H1 (cell line): ENCODE measurements at regions not wholly inside any gene's neighbourhood (a gene's known extent, or its start where the extent isn't known, plus 50 kb on each side); places are given as distances from the start of the nearest gene placed in this dataset.

Source experiments
- CTCF ChIA-PET: fragments of 300-600 bp; sonication (Branson Sonifier 250); formaldehyde crosslinking; loops from one replicate; lab custom pipeline; 2021; ENCODE audit not compliant: partially characterized antibody; lab: Charles Lee
- POLR2A ChIA-PET: fragments of 300-600 bp; sonication (Branson Sonifier 250); formaldehyde crosslinking; loops from one replicate; lab custom pipeline; 2021; ENCODE audit warnings: inconsistent platforms; ENCODE audit not compliant: partially characterized antibody; lab: Charles Lee
- DNase-seq, 2 experiments: peaks; one replicate each; pipeline versions ENCODE4 v3.0.0 to v3.0.0-alpha.2; 2010 to 2022; ENCODE audit warnings: low spot score in 2 of 2, low read depth in 1 of 2, mixed read lengths in 1 of 2
- FAIRE-seq: peaks from 2 replicates; lab custom pipeline; 2011; peaks lifted over from hg19 to GRCh38; lab: Jason Lieb, UNC
- H2AFZ ChIP-seq: 2 replicates; pipeline ENCODE4 v1.8.1; 2012; ENCODE audit warnings: low read length, inconsistent platforms
- H2AK5ac ChIP-seq: 2 replicates; pipeline ENCODE4 v1.6.1; 2013; ENCODE audit warnings: low read depth, low read length
- H2BK120ac ChIP-seq: replicated peaks from 2 replicates; pipeline ENCODE3; 2013; ENCODE audit warnings: low read depth, low read length, inconsistent platforms
- H2BK12ac ChIP-seq: 2 replicates; pipeline ENCODE4 v1.6.1; 2013; ENCODE audit warnings: low read depth, low read length
- H2BK15ac ChIP-seq: 2 replicates; pipeline ENCODE4 v1.6.1; 2013; ENCODE audit warnings: low read length
- H2BK20ac ChIP-seq: 2 replicates; pipeline ENCODE4 v1.6.1; 2013; ENCODE audit warnings: low read length
- H2BK5ac ChIP-seq: 2 replicates; pipeline ENCODE4 v1.6.1; 2013; ENCODE audit warnings: low read depth, low read length
- H3K14ac ChIP-seq: 2 replicates; pipeline ENCODE4 v1.6.1; 2013; ENCODE audit warnings: inconsistent platforms; ENCODE audit not compliant: insufficient read length
- H3K18ac ChIP-seq: 2 replicates; pipeline ENCODE4 v1.6.1; 2013; ENCODE audit warnings: low read length; ENCODE audit errors: extremely low read depth
- H3K23ac ChIP-seq: 2 replicates; pipeline ENCODE4 v1.6.1; 2013; ENCODE audit warnings: inconsistent platforms; ENCODE audit not compliant: insufficient read length
- H3K23me2 ChIP-seq: 2 replicates; pipeline ENCODE4 v1.6.1; 2013; ENCODE audit warnings: low read depth, low read length
- H3K27ac ChIP-seq: 2 replicates; pipeline ENCODE4 v1.6.1; 2011; ENCODE audit warnings: low read depth, low read length, inconsistent platforms
- H3K27me3 ChIP-seq, 4 experiments: replicated peaks in 1 of 4; 1 replicate in 1 of 4; 2 replicates in 3 of 4; pipeline versions ENCODE4 v1.6.1 to v1.8.1; 2011 to 2013; ENCODE audit warnings: low read length in 3 of 4, mild to moderate bottlenecking in 3 of 4, inconsistent platforms in 2 of 4, mixed read lengths in 2 of 4, moderate library complexity in 1 of 4; ENCODE audit not compliant: control insufficient read depth in 3 of 4, insufficient read depth in 3 of 4; ENCODE audit errors: extremely low read depth in 1 of 4
- H3K36me3 ChIP-seq, 4 experiments: 2 replicates each; pipeline versions ENCODE4 v1.6.1 to v1.8.1; 2011 to 2013; ENCODE audit warnings: mild to moderate bottlenecking in 4 of 4, low read length in 3 of 4, moderate library complexity in 2 of 4, control low read depth in 1 of 4, inconsistent platforms in 1 of 4; ENCODE audit not compliant: insufficient read depth in 4 of 4, control insufficient read depth in 2 of 4
- H3K4ac ChIP-seq: replicated peaks from 2 replicates; pipeline ENCODE3; 2013; ENCODE audit warnings: low read length, low read depth, mixed read lengths, inconsistent platforms; ENCODE audit not compliant: insufficient read length
- H3K4me1 ChIP-seq, 4 experiments: replicated peaks in 1 of 4; 1 replicate in 1 of 4; 2 replicates in 3 of 4; pipeline versions ENCODE4 v1.6.1 to v1.8.1; 2011 to 2013; ENCODE audit warnings: low read length in 3 of 4, inconsistent platforms in 2 of 4, mixed read lengths in 1 of 4; ENCODE audit not compliant: insufficient read depth in 4 of 4, control insufficient read depth in 3 of 4
- H3K4me2 ChIP-seq, 2 experiments: 2 replicates each; pipeline versions ENCODE4 v1.6.1 to v1.8.1; 2011 to 2013; ENCODE audit warnings: low read depth in 2 of 2, low read length in 2 of 2, control low read depth in 1 of 2, inconsistent platforms in 1 of 2, mild to moderate bottlenecking in 1 of 2; ENCODE audit not compliant: insufficient read depth in 1 of 2
- H3K4me3 ChIP-seq, 4 experiments: fragments of 200-600, 300-600 bp in 1 of 4; sonication (generic), shearing (Covaris generic), sonication (Bioruptor Twin) in 1 of 4; 2 replicates each; pipeline versions ENCODE4 v1.5.1 to v1.8.1; 2011 to 2016; ENCODE audit warnings: low read length in 4 of 4, low read depth in 3 of 4, control low read depth in 2 of 4, inconsistent platforms in 2 of 4, mild to moderate bottlenecking in 2 of 4, mixed read lengths in 1 of 4, moderate library complexity in 1 of 4; ENCODE audit not compliant: insufficient read depth in 2 of 4; ENCODE audit errors: extremely low read depth in 1 of 4
- H3K56ac ChIP-seq: replicated peaks from 2 replicates; pipeline ENCODE3; 2013; ENCODE audit warnings: low read depth, mild to moderate bottlenecking, mixed read lengths, low read length, inconsistent platforms; ENCODE audit not compliant: insufficient read length
- H3K79me1 ChIP-seq: 2 replicates; pipeline ENCODE4 v1.6.1; 2013; ENCODE audit warnings: low read depth, low read length, control low read depth
- H3K79me2 ChIP-seq, 2 experiments: 2 replicates each; pipeline versions ENCODE4 v1.6.1 to v1.8.1; 2012 to 2013; ENCODE audit warnings: low read length in 2 of 2, mild to moderate bottlenecking in 2 of 2, inconsistent platforms in 1 of 2; ENCODE audit not compliant: insufficient read depth in 2 of 2, control insufficient read depth in 1 of 2
- H3K9ac ChIP-seq, 4 experiments: replicated peaks in 1 of 4; 1 replicate in 1 of 4; 2 replicates in 3 of 4; pipeline versions ENCODE4 v1.6.1 to v1.8.1; 2011 to 2013; ENCODE audit warnings: low read depth in 3 of 4, low read length in 3 of 4, control low read depth in 2 of 4, mild to moderate bottlenecking in 2 of 4, moderate library complexity in 2 of 4, inconsistent platforms in 1 of 4; ENCODE audit errors: extremely low read depth in 1 of 4
- H3K9me3 ChIP-seq, 2 experiments: 2 replicates each; pipeline versions ENCODE4 v1.6.1 to v1.8.1; 2012 to 2013; ENCODE audit warnings: mild to moderate bottlenecking in 2 of 2, moderate library complexity in 2 of 2, control low read depth in 1 of 2, inconsistent platforms in 1 of 2, low read depth in 1 of 2, low read length in 1 of 2, mixed read lengths in 1 of 2; ENCODE audit not compliant: insufficient read depth in 2 of 2
- H4K20me1 ChIP-seq, 2 experiments: replicated peaks in 1 of 2; 2 replicates each; pipeline versions ENCODE3 to v1.8.1; 2011 to 2013; ENCODE audit warnings: inconsistent platforms in 2 of 2, low read length in 2 of 2, mild to moderate bottlenecking in 1 of 2; ENCODE audit not compliant: insufficient read depth in 2 of 2, control insufficient read depth in 1 of 2
- H4K5ac ChIP-seq: 2 replicates; pipeline ENCODE4 v1.6.1; 2013; ENCODE audit warnings: low read length, low read depth, mixed read lengths, inconsistent platforms; ENCODE audit not compliant: insufficient read length
- H4K8ac ChIP-seq: 2 replicates; pipeline ENCODE4 v1.8.0; 2013; ENCODE audit warnings: mild to moderate bottlenecking, moderate library complexity, low read length, inconsistent platforms; ENCODE audit not compliant: insufficient read depth; ENCODE audit errors: extremely low read depth
- H4K91ac ChIP-seq: replicated peaks from 2 replicates; pipeline ENCODE3; 2013; ENCODE audit warnings: low read length, mixed read lengths, inconsistent platforms; ENCODE audit not compliant: insufficient read length
- CTBP2 ChIP-seq: IDR thresholded peaks from 2 replicates; pipeline ENCODE4 v1.7.0; 2011; ENCODE audit warnings: borderline replicate concordance, mild to moderate bottlenecking, moderate library complexity, mixed read lengths, low read length; ENCODE audit not compliant: insufficient read depth, insufficient read length
- SP1 ChIP-seq: IDR thresholded peaks from 2 replicates; pipeline ENCODE4 v1.6.1; 2011; ENCODE audit warnings: low read depth, low read length
- WGBS, 2 experiments: shearing (Covaris generic) in 1 of 2; methylation state at CpG; one replicate each; pipeline versions ENCODE4 v1.1.6 to v1.1.7; 2013 to 2015; ENCODE audit warnings: low lambda C conversion rate in 2 of 2, mixed read lengths in 2 of 2, inconsistent platforms in 1 of 2, low coverage in 1 of 2, missing lambda C conversion rate in 1 of 2; ENCODE audit not compliant: insufficient replicate concordance in 2 of 2, insufficient coverage in 1 of 2, insufficient read length in 1 of 2; ENCODE audit errors: extremely low coverage in 1 of 2, missing lambda C conversion rate in 1 of 2; 5-methylcytosine and 5-hydroxymethylcytosine counted together
- TF ChIP-seq, protein P1 (sequence below): IDR thresholded peaks from 2 replicates; pipeline ENCODE4 v1.6.1; 2011; ENCODE audit warnings: low read length, improper control_type of control experiment

DNA sequence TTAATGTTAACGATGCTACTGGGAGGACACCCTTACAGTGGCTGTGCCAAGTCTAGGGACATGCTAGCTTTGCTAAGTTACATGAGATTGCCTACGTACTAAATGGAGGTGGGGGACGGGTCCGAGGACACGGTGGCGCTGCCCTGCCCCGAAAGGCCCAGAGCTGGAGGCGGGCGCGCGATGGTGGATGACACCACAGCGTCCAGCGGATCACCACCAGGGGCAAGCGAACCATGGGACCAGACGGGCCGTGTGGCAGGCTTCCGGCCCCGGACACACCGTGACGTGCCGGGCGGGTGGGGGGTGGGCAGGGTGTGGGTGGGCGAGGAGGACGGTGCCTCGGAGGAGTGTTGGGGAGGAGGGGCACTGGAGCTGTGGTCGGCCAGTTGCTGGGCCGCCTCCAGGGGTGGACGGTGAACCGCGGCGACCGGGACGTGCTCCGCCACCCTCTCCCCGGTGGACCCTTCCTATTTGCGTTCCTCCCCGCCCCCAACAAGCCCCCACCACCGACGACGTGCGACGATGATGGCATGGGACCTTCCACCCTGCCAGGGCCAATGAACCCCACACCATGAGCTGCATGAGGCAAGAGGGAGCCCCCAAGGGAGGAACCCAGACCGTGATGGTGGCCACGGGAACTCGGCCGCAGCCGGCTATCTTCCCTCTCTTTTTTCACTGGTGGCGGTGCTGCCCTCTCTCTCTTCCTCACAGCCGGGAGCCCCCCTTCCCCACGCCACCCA lies 773.3 kb upstream of the DEFB115 start:
- Histone ChIP-seq H3K23ac (no peak overlapping the region), H2BK120ac (no peak overlapping the region), H2AK5ac (no peak overlapping the region), H4K8ac (no peak overlapping the region), H3K56ac (no peak overlapping the region), H3K36me3 (peaks cover 0 to 16% (median 0%) of the 10 kb centered on the region in 4 experiments; a peak in 1 of 8 replicates), H3K4me1 (no peaks in the 10 kb centered on the region), H3K14ac (no peak overlapping the region), H3K23me2 (no peaks in the 10 kb centered on the region), H3K27me3 (no peaks in the 10 kb centered on the region), H2AFZ (no peak overlapping the region), H2BK15ac (no peak overlapping the region), H3K27ac (no peak overlapping the region), H3K79me2 (no peaks in the 10 kb centered on the region), H3K18ac (no peak overlapping the region), H3K9ac (no peak overlapping the region), H4K20me1 (no peaks in the 10 kb centered on the region), H4K5ac (no peak overlapping the region), H3K4me3 (no peak overlapping the region), H3K4me2 (no peak overlapping the region), H4K91ac (no peak overlapping the region), H2BK12ac (no peak overlapping the region), H3K9me3 (peaks cover 12 to 60% of the 10 kb centered on the region in 2 experiments; a peak in 3 of 4 replicates), H3K4ac (no peak overlapping the region), H2BK5ac (no peak overlapping the region), H3K79me1 (no peaks in the 10 kb centered on the region), H2BK20ac (no peak overlapping the region)
- WGBS, 2 experiments: 92% methylated on average over 13 of the region's 50 CpGs; no CpG with 5 or more reads in 1 of the 2 experiments
- ChIA-PET POLR2A (no interaction called here), CTCF (no interaction called here)
- no peak for FAIRE-seq
- peak in 1 of 2 experiments; percentile 13 for DNase-seq
- TF ChIP-seq, protein P1, sequence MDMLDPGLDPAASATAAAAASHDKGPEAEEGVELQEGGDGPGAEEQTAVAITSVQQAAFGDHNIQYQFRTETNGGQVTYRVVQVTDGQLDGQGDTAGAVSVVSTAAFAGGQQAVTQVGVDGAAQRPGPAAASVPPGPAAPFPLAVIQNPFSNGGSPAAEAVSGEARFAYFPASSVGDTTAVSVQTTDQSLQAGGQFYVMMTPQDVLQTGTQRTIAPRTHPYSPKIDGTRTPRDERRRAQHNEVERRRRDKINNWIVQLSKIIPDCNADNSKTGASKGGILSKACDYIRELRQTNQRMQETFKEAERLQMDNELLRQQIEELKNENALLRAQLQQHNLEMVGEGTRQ: no peak
- TF ChIP-seq SP1: no peak
- no peak for TF ChIP-seq CTBP2
